Retina (tissue), 1 donor: ENCODE measurements at regions not wholly inside any gene's neighbourhood (a gene's known extent, or its start where the extent isn't known, plus 50 kb on each side); places are given as distances from the start of the nearest gene placed in this dataset.

Source experiments
- DNase-seq: peaks from one replicate; pipeline ENCODE4 v3.0.0-alpha.2; 2016

DNA sequence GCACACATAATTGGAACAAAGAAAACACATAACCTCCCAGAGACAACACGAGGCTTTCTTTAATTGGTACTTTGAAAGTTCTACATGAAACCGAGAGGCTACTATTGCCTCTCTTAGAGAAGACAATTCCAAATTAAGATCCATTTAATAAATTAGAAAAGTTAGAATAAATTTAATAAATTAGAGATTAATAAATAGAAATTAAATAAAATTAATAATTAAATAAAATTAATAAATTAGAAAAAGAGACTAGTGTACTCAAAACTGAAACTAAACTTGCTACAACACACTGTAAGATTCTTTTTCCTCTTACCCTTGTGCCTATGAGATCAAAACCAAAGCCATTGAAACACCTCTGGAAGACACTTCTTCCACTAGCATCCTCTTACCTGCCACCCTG lies 199.0 kb downstream of the URB2 start:
- DNase-seq: no peak

DNA sequence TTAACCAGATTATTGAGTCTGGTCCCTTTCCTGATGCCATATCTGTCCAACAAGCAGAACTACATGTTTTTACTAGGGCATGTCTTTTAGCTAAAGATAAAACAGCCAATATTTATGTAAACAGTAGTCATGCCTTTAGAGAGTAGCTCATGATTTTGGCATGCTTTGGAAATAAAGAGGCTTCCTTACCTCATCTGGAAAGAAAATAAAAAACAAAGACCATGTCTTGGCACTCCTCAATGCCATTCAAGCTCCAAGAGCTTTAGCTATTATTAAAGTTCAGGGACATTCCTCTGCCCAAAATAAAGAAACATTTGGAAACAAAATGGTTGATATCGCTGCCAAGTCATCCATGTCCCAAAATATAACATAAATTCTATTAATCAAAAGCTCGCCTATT lies 202.4 kb downstream of the URB2 start:
- no peak for DNase-seq

DNA sequence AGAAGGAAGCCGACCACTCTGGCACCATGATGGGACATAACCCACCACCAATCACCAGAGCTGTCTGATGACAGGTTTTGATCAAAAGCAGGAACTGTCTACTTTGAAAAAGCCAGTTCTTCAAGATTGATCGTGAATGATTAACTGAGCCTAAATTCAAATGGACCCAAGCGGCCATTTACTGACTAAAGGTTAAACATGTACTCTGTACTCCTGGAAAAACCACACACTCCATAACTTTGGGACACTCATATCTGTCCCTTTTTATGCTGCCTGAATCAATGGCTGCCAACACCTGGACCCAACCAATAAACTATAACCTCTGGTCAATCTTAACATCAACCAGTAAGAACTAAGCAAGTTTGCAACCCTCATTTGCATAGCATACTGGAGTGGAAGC lies 206.6 kb downstream of the URB2 start:
- no peak for DNase-seq

DNA sequence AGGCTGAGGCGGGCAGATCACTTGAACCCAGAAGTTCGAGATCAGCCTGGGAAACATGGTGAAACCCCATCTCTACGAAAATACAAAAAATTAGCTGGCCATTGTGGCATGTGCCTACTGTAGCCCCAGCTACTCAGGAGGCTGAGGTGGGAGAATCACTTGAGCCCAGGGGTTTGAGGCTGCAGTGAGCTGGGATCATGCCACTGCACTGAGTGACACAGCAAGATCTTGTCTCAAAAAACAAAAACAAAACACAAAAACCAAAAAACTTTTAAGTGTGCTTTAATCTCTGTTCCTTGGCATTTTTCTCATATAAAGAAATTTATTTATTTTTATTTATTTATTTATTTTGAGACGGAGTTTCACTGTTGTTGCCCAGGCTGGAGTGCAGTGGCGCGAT lies 208.2 kb downstream of the URB2 start:
- no peak for DNase-seq

DNA sequence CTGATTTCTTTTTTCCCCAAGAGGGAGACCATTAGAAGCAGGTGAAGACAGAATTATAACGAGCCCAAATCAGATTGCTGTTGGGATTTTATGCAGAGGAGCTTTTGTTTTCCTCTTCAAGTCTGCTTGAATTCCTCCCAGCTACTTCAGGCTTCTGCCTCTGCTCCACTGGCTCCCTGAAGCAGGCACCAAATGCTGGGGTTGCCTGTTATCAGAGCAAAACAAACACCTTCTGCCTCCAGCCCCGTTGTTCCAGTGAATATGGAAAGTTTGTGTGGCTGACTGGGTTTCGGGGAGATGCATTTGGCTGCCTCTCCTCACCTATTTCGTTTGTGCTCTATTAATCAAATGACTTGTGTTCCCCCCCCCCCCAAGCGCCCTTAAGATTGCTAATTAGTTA lies 209.2 kb downstream of the URB2 start:
- no peak for DNase-seq

DNA sequence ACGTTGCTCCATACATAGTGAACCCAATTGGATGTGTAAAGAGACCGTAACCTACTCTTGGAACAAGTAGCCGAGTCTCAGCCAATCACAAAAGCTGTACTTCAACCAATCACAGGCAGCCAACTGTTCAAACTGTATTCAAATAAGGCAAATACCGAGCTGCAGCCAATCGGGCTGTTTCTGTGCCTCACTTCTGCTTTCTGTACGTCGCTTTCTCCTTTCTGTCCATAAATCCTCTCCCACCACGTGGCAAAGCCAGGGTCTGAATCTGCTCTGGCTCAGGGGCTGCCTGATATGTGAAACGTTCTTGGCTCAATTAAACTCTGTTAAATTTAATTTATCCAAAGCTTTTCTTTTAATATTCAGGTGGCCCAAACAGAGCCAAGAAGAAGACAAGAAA lies 210.3 kb downstream of the URB2 start:
- DNase-seq: no peak

DNA sequence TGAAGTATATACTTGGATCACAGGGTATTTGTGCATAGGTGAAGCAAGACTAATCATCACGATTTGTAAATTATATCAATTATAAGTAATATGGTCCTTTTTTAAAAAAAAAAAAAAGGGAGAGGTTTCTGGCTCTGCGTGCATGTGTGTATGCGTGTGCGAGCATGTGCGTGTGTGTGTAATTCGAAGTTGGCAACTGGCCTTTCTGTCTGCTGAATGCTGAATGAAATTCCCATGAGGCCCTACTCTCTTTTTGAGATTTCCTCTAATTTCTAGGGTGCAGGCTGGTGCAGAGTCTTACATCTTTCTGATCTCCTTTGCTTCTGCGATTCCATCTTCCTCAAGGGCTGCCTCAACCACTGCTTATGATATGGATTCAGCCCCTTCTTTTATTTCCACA lies 212.2 kb downstream of the URB2 start:
- no peak for DNase-seq

DNA sequence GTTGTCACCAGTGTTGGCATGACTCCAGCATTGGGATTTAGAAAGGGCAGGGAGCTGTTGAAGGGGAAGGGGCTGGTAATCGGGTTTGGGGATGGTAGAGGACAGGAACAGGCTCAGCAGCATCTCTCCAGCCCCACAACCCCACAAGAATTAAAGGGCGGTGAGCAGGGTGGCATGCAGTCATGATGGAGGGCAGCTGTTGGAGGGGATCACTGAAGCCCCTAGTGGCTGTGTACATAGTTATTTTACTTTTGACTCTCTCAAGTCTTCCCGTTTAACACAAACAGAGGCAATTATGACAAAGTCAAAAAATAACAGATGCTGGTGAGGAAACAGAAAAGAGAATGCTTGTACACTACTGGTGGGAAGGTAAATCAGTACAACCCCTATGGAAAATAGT lies 213.8 kb downstream of the URB2 start:
- DNase-seq: no peak

DNA sequence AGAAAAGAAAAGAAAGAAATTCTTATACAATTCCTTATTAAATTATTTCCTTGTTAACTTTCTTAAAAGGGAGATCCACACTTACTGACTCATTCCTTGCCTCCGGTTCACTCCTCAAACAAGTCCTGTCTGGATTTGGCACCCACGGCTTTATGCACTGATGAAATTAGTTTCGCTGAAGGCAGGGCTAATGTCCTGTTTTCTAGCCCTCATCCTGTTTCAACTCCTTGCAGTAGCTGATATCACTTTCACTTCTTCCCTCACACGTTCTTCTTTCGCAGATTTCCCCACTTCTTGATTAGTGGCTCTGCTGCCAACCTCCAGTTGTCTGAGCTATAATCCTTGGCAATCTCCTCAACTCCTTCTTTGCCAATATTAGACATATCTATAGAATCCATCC lies 215.2 kb downstream of the URB2 start:
- no peak for DNase-seq

DNA sequence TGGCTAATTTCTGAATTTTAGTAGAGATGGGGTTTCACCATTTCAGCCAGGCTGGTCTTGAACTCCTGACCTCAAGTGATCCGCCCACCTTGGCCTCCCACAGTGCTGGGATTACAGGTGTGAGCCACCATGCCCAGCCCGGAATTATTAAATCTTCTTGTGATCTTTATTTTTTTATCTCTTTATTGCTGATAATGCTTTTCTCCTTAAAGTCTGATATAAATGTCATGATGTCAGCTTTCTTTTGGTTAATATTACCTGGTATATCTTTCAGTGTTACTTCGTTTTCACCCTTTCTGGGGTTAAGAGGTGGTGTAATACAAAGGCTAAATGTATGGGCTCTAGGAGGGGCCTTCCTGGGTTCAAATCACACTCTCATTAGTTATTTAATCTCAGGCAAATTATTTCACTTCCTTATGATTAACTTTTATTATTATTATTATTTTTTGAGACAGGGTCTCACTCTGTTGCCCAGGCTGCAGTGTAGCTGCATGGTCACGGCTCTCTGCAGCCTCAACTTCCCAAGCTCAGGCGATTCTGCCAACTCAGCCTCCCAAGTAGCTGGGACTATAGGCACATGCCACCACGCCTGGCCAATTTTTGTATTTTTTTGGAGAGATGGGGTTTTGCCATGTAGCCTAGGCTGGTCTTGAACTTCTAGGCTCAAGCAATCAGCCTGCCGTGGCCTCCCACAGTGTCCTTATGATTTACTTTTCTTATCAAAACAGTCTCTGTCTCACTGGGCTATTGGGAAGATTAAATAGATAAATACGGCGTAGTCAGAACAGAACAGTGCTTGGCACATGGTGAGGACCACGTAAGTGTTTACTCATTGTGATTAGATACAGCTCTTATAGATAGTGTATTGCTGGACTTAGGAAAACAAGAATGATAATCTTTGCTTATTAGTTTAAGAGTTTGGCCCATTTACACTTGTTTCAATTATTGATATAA lies 216.5 kb downstream of the URB2 start:
- DNase-seq: no peak

DNA sequence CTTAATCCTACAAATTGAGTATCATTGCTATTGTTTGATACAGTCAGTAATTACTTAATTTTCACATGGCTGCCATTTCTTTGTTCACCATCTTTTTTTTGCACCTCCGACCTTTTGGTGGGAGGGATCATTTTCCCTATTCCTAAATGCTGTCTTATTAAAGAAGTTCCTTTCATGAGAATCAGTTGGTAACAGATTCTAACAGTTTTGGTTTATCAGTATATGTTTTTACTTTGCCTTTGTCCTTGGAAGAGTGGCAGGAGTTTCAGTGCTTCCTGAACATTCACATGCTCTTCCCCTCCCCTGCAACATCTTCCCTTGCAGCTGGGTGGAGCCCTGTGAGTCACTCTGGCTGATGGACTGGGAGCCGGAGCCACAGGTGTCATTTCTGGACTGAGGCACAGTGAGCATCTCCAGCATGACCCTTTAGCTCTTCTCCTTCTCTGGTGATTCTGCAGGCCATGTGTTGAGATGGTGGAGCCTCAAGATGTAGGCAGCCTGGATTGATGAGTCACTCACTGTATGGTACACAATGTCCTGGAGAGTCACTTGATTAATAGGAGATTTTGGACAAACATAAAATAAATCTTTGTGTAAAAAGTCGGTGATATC lies 217.7 kb downstream of the URB2 start:
- no peak for DNase-seq

DNA sequence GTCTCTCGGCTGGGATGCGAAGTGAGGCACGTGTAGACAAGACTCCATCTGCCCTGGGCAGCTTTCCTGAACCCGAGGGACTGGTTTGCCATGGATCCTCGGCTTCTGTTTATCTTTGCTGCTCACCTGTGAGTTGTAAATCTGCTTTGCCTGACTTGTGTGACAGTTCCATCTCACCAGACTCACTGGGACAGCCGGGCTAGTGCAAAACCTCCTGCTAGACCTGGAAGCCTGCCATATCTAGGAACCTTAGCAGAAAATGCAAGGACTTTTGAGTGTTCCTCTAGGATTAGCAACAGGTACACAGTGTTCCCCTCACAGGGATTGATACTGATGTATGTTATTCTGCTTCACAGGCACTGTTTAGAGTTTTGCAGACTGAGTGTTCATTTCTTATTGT lies 218.6 kb downstream of the URB2 start:
- no peak for DNase-seq

DNA sequence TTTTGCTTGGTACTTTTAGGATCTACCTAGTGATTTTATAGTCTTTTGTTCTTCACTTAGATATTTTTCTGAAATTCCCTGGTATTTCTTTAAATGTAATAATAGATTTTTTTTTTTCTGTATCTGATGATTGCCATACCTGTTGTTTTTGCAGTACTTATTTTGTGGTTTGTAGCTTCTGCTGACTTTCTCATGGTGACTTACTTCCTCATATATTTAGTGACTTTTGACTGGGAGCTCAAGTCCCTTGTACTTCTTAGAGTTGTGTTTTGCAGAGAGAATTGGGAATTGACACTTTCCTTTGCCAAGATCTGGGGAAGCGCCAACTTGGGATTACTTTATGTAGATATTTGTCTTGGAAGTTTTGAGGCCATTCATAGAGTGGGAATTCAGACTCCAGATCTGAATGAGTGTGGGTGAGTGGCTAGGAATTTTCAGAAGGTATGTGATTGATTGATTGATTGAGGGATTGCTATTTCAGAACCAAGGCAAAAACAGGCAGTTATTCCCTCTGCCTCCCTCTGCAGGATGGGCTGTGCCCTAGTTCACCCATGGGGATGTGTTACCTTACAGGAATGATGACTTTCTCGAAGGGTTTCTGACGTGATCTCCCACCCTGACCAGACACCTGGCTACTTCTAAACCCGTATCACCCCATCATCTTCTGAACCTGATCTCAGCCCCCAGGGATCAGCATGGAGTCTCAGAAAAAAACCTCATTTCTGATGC lies 219.5 kb downstream of the URB2 start:
- no peak for DNase-seq

DNA sequence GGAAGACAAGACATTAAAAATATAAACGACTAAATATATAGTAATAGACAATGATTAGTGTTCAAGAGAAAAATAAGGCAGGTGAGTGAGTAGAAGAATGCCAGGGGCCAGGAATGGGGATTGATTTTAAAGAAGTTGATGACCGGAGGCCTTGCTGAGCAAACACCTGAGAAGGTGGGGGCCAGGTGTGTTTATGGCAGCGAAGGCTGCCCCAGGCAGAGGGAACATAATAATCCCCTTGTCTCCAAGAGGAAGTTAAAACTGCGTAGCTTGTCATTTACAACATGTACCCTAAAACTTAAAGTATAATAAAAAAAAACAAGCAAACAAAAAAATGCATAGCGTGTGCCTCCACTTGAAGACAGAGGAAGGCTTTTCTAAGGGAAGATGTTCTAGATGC lies 220.3 kb downstream of the URB2 start:
- no peak for DNase-seq

DNA sequence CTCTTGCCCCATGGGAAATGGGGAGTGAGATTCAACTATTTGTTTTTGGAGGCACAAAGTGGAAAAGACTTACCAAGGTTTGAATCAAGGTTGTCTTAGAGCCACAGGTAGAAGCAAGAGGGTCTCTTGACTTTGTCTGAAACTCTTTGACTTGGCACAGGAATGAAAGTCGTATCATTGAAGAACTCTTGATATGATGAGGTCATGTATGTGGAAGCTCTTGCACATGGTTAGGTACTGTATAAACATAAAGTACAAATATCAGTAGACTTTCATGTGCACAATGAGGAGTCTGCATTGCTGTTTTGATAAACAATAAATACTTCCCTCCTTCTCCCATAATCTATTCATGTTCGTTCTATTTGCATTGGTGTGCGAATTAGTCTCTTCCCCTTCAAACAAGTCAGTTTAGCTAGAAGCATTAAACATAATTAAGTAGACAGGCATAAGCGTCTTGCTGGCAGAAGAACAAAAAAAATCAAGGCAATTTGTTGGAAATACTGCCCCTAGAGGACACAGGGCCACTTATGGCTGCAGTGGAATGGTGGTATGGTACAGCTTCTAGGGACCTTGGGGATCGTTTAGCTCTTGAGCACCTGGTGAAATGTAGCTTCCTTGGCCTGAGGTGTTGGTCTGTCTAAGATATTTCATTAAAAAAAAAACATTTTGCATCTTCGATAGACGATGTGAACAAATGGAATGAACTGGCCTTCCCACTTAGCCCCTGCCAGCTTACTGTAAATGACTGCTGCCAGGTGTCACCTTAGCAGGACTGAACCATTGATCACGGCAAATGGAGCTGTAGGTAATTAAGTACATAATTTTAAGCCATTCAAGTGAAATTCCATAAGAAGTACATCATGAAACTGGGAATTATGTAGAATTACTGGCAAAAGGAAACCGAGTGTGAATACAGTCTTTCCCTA lies 218.0 kb upstream of the GALNT2 start:
- peak; percentile 56 for DNase-seq

DNA sequence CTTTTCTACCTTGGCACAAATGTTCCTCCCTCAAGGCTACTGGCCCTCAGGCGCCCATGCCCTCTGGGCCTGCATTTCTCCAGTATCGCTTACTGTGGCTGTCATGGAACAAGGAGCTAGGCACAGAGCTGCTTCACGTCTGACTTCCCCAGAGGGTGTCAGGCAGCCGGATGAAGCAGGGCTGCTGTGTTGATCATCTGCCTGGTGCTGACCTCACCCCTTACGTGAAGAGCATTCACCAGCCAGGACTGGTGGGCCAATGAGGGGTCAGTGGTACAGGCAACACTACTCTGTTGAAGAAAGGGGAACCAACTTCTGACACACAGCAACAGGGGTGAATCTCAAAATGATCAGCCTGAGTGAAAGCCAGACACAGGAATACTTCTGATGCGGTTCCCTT lies 215.5 kb upstream of the GALNT2 start:
- DNase-seq: no peak

DNA sequence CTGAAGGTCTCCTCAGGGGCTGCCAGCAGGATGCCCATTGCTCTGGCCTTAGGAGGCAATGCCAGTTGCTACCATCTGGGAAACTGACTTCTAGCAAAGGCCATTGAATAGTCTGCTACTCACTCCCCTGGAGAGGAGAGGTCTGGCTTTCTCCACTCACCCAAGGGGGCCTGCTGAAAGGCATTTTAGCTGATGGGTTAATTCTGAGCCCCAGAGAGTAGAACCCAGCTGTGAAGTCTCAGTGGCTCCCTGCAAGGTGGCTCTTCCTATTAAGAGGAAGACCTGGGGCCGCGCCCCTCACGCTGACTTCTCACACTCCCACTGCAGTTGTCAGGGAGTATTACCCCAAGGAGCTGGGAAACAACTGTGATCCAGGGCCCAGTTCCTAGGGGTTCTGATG lies 213.3 kb upstream of the GALNT2 start:
- no peak for DNase-seq

DNA sequence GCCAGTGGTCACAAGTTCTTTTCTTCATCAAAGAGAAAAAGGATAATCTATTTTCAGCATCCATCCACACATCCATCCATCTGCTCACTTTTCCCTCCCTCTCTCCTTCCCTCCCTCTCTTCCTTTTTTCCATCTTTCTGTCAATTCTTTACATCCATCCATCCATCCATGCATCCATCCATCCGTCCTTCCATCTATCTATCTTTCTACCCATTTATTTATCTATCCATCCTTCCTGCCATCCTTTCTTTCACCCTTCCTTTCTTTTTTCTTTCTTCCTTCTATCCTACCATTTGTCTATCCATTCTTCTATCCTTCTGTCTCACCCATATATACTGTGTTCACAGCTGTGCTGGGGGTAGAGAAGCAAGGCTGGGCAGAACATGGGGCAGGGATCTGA lies 212.4 kb upstream of the GALNT2 start:
- DNase-seq: no peak

DNA sequence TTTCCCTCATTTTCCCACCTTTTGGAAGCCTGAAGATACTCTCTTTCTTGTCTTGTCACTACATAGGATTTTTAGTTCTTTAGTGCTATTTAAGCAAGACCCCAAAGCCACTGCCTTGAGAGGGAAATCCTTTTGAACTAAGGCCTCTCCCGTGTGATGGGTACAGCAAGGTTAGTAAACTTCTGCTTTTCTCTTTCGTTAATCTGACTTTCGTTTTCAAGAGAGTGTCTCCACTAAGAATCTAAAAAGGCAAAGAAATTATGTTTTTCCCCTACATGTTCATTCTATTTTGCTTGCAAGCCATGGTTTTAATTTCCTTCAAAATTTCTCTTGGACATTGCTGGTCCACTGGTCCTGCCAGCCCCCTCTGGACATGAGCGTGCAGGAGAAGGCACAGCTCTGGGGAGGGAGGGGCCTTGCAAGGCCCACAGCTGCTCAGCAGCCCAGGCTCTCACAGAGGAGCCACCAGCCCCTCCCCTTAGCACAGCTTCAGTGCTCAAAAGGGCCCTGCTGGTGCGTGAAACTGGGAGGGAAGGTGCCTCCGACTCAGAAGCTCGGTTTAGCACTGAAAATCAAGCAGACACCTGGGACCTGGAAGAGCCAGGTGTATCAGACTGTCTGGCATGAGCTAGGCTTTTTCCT lies 210.9 kb upstream of the GALNT2 start:
- no peak for DNase-seq

DNA sequence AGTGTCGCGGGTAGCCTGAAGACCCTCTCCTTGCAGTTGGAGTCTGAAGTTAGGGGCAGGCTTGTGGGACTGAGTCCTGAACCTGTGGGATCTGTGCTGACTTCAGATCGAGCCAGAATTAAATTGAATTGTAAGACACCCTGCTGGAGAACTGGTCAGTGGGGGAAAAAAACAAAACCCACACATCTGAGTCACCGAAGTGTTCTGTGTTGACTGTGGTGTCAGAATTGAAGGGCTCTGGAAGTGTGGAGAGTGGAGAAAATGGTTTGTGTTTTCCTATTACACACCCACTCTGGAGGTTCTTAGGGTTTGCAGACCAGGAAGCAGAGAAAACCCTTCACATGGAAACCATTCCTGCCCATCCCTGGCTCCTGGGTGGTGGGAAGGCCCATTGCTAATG lies 209.5 kb upstream of the GALNT2 start:
- no peak for DNase-seq

DNA sequence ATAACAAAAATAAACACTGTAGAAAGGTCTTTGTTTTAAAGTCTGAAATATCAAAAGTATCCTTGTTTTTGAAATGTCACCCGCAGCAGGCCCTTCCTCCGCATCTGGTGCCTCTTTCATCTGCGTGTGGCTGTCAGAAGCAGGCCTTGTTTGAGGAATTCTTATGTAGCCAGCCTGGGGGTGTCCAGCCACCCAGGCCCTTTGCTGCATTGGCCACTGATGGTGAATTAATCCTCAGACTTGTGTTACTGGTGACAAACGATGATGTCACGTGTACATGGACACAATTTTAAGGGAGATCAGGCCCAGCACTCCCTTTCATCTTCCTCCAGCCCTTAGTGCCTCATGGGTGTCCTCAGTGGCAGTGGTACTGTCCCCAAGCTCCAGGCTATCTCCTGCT lies 208.0 kb upstream of the GALNT2 start:
- DNase-seq: no peak

DNA sequence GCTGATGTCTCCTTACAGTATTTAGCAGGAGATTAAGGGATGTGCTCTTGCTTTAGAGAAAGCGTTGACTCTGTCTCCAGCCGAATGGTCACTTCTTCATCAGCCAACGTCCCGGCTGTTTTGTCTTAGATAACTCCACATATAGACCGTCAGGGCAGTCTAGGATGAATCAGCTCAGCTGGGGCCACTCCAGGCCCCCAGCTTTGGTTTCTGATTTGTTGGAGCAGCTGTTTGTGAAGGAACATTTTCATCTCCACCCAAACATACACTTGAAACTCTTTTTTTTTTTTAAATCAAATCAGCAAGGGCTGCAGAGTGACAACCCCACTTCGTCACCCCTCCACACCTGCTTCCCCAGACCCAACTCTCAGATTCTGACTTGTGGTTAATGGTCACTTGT lies 206.1 kb upstream of the GALNT2 start:
- no peak for DNase-seq
